GM21528 (cell line): ENCODE measurements at regions not wholly inside any gene's neighbourhood (a gene's known extent, or its start where the extent isn't known, plus 50 kb on each side); places are given as distances from the start of the nearest gene placed in this dataset.

ENCODE experiments used
- ATAC-seq: cut with Tn5 transposase; IDR thresholded peaks from one replicate; pipeline ENCODE4 v1.9.1; 2021; ENCODE audit warnings: mild to moderate bottlenecking, moderate library complexity; ENCODE audit not compliant: unreplicated experiment, low FRiP score

GRCh38 chr7:84822941-84823510 lies 363.8 kb downstream of the SEMA3D start:
- ATAC-seq: no peak

- ATAC-seq: no peak
Observed at GRCh38 chr7:84821671-84822534, 365.0 kb downstream of the SEMA3D start.

GRCh38 chr7:84820481-84820880 lies 366.4 kb downstream of the SEMA3D start:
- ATAC-seq: no peak

GRCh38 chr7:84817016-84817415 lies 369.8 kb downstream of the SEMA3D start:
- ATAC-seq: no peak

- no peak for ATAC-seq
Observed at GRCh38 chr7:84813376-84813775, 373.5 kb downstream of the SEMA3D start.

- ATAC-seq: no peak
Observed at GRCh38 chr7:84812021-84812420, 374.8 kb downstream of the SEMA3D start.

GRCh38 chr7:84811362-84811761 lies 375.5 kb downstream of the SEMA3D start:
- ATAC-seq: no peak

GRCh38 chr7:84809877-84810276 lies 377.0 kb downstream of the SEMA3D start:
- ATAC-seq: no peak

GRCh38 chr7:84803979-84804378 lies 382.9 kb downstream of the SEMA3D start:
- ATAC-seq: no peak

GRCh38 chr7:84801396-84801795 lies 385.5 kb downstream of the SEMA3D start:
- ATAC-seq: no peak

- ATAC-seq: no peak
Observed at GRCh38 chr7:84800846-84801245, 386.0 kb downstream of the SEMA3D start.

- no peak for ATAC-seq
Observed at GRCh38 chr7:84799106-84799505, 387.8 kb downstream of the SEMA3D start.

GRCh38 chr7:84792231-84792893 lies 394.5 kb downstream of the SEMA3D start:
- no peak for ATAC-seq

- ATAC-seq: no peak
Observed at GRCh38 chr7:84790882-84791281, 396.0 kb downstream of the SEMA3D start.

- ATAC-seq: no peak
Observed at GRCh38 chr7:84786073-84786472, 400.8 kb downstream of the SEMA3D start.

- no peak for ATAC-seq
Observed at GRCh38 chr7:84784450-84784849, 402.4 kb downstream of the SEMA3D start.

- no peak for ATAC-seq
Observed at GRCh38 chr7:84783141-84783778, 403.6 kb downstream of the SEMA3D start.

GRCh38 chr7:84781838-84782237 lies 405.0 kb downstream of the SEMA3D start:
- no peak for ATAC-seq

GRCh38 chr7:84780158-84781124 lies 406.4 kb downstream of the SEMA3D start:
- ATAC-seq: no peak

GRCh38 chr7:84757761-84758160 lies 429.1 kb downstream of the SEMA3D start:
- no peak for ATAC-seq
